Activated T-helper 9 cell treated with anti-CD3 and anti-CD28 coated beads, Interleukin-2, amount 50 U/mL, for 16 hours (primary cell): ENCODE measurements at regions not wholly inside any gene's neighbourhood (a gene's known extent, or its start where the extent isn't known, plus 50 kb on each side); places are given as distances from the start of the nearest gene placed in this dataset.
"Not testable (repeated sequence)": the region's sequence is repeated elsewhere in the genome, so short reads cannot be mapped to it uniquely, and the experiment has no call there.

ENCODE experiments used
- DNase-seq: peaks from one replicate; pipeline ENCODE4 v3.0.0-alpha.2; 2020; ENCODE audit warnings: low read depth

DNA sequence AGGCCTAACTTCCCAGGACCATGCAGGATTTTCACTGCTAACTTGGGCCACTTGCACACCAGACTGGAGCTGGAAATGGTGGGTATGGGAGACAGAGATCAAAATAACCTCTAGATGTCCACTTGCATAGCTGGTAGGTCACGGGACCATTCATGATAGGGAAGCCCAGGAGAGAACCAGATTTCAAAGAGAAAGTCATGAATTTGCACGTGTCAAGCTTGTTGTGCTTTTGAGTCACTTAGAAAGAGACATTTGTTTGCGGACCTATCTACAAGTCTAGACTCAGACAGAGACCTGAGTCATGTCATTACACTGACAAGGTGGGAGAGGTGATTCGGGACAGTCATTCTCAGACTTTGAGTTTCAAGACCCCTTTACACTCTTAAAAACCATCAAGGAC, 704.1 kb downstream of the DTWD2 start:
- DNase-seq, result not testable (repeated sequence)

GRCh38 chr5:118282480-118283038, 705.8 kb downstream of the DTWD2 start:
- not testable (repeated sequence) for DNase-seq

DNA sequence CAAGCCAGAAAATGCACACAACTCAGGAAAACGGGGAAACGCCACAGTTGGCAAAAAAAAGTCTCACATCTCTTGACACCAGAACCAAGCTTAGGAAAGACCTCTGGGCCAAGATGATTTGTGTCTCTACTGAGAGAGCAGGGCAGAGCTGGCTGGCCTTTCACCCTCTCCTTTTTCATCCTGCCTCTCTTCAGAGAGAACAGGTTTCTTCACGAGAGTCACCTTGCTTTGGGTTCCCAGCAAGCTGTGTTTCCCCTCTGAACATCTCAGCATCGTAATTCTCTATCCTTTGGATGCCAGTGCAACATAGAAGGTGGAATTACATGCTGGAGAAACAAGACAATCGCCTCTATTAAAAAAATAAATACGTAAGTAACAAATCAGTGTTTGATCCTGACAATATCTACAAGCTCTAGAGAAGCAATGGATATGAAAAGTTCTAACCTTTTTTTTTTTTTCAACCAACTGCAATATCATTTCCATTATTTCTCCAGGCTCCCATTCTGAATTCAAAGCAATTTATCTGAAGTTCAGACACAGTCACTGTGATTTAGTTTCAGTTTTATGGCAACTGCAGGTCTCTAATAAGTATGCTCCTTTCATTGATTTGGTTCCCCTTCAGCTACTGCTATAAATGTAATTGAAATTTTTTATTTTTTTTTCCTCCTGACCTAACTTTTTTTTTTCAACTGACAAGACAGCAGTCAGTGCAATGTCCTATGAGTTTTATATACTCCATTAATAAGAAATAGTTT, 708.6 kb downstream of the DTWD2 start:
- DNase-seq, result no peak

DNA sequence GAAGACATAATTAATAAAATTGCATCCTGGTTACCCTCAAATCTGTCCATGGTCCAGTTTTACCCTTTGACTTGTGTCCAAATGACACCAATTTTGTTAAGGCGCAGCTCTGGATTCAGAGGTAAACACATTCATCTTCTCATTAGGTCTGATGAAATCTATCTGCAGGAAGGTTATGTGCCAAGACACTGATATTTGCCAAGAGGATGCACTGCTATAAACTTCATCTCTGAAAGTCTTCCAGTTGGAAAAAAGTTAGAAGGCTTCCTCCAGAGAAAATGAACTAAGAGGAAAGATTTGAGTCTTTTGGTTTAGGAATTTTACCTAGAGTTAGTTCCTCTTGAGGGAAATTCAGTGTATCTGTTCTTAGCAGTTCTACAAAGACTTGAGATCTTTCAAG, 717.8 kb downstream of the DTWD2 start:
- DNase-seq, result no peak

DNA sequence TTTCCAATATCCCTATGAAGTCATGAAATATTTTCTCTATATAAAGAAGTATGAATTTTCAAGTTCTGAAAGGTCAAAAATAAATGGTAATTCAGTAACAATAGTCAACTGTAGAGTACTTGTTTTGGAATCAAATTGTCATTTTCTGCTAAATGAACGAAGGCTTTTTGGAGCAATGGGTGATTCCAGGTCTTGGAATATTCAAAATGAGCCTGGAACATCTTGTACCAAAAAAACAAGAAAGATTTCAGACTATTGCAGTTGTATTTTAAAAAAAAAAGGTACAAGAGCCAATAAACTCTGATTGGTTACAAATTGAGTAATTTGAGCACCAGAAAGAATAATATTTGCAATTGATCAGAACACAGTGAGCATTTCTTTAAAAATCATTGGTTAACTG, 730.1 kb downstream of the DTWD2 start:
- no peak for DNase-seq

DNA sequence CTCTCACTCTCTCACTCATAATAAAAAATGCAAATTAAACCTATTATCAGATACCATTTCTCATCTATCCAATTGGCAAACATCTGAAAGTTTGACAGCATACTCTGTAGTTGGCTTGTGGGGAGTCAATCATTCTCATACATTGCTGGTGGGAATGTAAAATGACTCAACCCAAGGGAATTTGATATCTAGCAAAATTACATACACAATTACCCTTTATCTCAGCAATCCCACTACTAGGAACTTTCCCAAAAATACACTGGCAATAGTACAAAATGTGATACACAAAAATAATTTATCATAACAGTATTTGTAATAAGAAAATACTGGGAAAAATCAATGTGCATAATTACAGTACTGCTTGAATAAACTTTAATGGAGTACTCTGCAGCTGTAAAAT, 731.3 kb downstream of the DTWD2 start:
- no peak for DNase-seq

GRCh38 chr5:118253225-118254061, 734.9 kb downstream of the DTWD2 start:
- no peak for DNase-seq

DNA sequence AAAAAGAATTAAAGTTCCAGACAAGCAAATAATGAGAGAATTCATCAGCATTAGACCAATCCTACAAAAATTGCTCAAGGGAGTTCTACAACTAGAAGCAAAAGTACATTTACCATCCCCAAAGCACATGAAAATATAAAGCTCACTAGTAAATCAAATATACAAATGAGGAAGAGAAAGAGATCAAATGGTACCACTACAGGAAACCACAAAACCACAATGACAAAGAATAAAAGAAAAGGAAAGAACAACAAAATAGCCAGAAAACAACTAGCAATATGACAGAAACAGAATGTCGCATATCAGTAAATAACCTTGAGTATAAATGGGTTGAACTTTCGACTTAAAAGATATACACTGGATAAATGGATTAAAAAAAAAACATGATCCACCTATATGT, 739.0 kb downstream of the DTWD2 start:
- DNase-seq, result no peak

DNA sequence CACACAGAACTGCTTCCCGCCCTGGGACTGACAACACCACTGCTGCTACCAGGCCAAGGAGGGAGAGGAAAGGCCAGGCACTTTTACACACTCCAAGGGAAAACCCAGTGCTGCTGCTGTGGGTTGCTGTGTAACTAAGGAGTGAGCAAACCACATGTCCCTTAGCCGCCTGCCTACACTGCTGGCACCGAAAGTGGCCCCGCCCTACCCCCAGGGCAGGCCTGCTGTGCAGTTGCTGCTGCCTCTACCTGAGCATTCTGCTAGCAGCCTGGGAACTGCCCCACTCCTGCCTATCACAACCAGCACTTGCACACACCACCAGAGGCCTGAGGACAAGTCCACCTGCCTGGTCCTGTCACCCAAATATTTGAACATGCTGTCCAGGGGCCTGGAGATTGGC, 740.9 kb downstream of the DTWD2 start:
- no peak for DNase-seq

- no peak for DNase-seq
Observed at GRCh38 chr5:118243613-118244012, 744.7 kb downstream of the DTWD2 start.

DNA sequence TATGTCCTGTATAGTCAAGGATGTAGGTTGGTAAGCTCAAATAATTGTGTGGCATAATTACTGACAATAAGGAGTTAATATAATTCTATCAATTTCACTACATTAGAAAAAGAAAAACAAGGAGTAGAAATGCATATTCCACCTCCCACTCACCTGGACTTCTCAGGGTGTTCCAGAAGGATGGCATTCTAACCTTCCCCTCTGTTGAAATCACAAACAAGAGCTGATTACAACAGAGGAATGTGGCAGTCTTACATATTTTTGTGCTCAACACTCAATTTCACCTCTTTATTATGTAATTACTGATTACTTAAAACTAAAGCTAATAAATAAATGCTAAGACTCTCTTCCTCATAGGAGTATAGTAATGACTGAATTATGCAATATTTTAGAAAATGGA, 745.3 kb downstream of the DTWD2 start:
- no peak for DNase-seq

DNA sequence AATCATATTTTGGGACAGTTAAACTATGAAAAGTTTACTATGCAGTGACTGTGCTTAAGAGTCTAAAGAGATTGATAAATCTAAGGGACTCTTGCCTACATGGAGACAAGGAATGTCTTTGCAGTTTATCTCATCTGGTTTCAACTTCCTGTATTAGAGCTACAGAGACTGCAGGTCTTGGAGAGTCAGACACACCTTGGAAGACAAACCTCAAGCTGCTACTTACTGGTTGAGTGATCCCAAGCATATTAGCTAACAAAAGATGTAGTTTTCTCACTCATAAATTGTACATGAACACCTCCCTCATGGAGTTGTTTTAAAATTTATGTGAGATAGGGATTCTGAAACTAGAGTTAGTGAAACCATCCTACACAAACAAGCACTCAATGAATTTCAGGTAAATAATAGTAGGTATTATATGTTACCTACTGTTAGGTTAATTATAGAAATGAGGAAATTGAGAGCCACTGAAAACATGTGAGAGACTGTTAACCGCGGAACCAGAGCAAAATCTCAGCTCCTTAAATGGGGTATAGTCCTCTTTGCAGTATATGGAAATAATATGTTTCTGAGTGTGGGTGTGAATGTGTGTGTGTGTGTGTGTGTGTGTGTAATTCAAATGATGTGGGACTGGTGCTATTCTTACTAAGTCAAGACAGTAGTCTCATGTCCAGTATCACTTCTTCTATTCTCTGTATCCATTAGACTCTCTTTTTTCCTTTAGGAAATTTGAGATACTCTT, 752.1 kb downstream of the DTWD2 start:
- DNase-seq, result no peak

GRCh38 chr5:118233606-118234005, 754.7 kb downstream of the DTWD2 start:
- no peak for DNase-seq

DNA sequence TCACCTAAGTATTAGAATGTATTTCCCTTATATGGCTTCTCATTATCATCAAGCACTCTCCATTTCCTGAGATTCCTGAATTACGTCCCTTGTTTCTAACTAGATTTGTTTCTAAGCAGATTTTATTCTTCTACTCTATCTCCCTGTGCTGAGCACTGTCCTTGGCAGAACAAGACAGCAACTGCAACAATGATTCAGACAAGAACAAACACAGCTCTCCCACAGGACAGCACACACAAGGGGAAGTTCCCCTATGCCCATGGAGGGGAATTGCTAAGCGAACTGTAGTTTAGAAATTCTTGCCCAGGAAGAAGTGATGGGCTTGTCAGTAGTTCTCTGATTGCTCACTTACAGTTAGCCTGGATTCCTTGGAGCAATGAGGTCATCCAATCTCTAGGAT, 759.9 kb downstream of the DTWD2 start:
- DNase-seq, result no peak

DNA sequence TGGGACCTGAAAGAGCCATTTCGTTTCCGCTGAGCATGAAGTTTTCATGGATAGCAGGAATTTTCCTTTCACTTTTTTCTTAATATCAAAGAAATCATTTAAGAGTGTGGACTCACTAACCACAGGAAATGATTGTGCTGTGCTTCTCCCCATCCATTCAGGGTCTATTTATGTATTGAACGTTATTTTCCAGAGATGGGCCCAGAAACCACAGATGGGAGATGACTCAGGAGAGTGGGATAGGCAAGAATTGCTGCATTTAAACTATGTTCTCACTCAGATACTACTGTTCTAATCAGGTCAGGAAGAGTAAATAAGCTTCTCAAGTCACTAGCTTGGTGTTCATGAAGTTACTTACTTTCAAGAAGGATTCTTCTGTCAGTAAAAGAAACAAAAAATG, 763.8 kb downstream of the DTWD2 start:
- DNase-seq, result no peak

GRCh38 chr5:118220556-118221195, 767.7 kb downstream of the DTWD2 start:
- DNase-seq, result no peak

DNA sequence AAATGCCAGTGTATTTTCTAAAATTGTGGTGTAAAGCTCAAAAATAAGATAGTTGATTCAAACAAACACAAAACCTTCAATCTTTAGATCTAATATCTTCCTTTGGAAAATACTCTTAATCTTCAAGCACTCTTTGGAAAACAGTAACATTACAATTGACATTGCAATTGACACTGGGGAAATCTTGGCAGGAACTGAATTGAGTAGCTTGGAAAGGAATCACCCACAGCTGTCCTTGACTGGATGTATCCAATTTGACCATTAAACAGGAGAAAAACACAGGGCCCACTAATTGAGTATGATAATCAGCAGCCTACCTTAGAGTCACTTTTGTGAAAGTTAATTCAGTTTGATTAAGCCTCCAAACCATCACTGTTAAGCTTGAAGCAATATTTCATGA, 776.7 kb downstream of the DTWD2 start:
- no peak for DNase-seq

- no peak for DNase-seq
Observed at GRCh38 chr5:118208031-118208453, 780.3 kb downstream of the DTWD2 start.

DNA sequence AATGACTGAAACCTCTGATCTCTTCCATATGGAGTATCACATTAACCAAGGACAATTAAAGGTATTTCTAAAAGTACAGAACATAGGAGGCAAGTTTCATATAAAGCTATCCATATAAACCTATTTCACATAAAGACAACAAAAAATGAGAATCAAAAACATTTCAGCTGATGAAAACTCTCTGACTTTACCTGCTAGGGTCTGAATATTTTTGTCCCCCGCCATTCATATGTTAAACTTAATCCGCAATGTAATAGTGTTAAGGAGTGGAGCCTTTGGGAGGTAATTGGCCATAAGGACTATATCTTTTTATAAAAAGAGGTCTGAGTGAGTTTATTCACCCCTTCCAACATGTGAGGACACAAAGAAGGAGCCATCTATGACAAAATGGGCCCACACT, 788.5 kb downstream of the DTWD2 start:
- DNase-seq, result no peak

DNA sequence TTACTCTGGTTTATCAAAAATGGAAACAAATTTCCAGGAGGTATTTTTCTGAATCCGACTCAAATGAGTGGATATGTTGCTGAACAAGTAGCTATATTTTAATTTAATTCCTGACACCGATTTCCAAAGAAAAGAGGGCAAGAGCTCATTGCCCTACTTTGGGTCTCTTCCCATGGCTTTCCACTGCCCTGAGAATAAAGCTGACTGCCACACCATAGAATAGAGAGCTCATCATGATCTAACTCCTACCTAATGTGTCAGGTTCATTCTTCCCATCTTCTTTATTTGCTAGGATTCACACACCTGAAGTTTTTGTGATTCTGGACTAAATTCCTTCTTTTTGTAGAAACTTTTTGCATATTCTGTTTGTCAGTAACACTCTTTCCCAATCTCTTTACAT, 792.1 kb downstream of the DTWD2 start:
- no peak for DNase-seq

- no peak for DNase-seq
Observed at GRCh38 chr5:118195211-118195610, 793.1 kb downstream of the DTWD2 start.
